Calu3 (cell line): ENCODE measurements at regions not wholly inside any gene's neighbourhood (a gene's known extent, or its start where the extent isn't known, plus 50 kb on each side); places are given as distances from the start of the nearest gene placed in this dataset.
"Not testable (repeated sequence)": the region's sequence is repeated elsewhere in the genome, so short reads cannot be mapped to it uniquely, and the experiment has no call there.

Experiments used
- BruUV-seq: library from RNA; stranded (reverse); fragments of 400-500 nt; replicated peaks from 2 replicates; lab custom pipeline; 2021; lab: Mats Ljungman, UMichigan
- CTCF ChIA-PET: fragments of 300-600 bp; sonication (Branson Sonifier 250); formaldehyde crosslinking; loops from one replicate; lab custom pipeline; 2022; ENCODE audit warnings: antibody characterized with exemption; lab: Charles Lee
- DNase-seq: peaks from one replicate; pipeline ENCODE4 v3.0.0; 2022
- H3K27ac Mint-ChIP-seq: one replicate; pipeline ENCODE4 v1.8.0; 2022; ENCODE audit warnings: mixed read lengths; ENCODE audit not compliant: unreplicated experiment
- H3K27me3 Mint-ChIP-seq: one replicate; pipeline ENCODE4 v1.8.0; 2022; ENCODE audit warnings: mixed read lengths; ENCODE audit not compliant: unreplicated experiment
- H3K36me3 Mint-ChIP-seq: one replicate; pipeline ENCODE4 v1.8.0; 2022; ENCODE audit warnings: mild to moderate bottlenecking, moderate library complexity, mixed read lengths; ENCODE audit not compliant: insufficient read depth, unreplicated experiment
- H3K4me1 Mint-ChIP-seq: one replicate; pipeline ENCODE4 v1.8.0; 2022; ENCODE audit warnings: mild to moderate bottlenecking, low read depth, mixed read lengths; ENCODE audit not compliant: unreplicated experiment
- H3K4me3 Mint-ChIP-seq: one replicate; pipeline ENCODE4 v1.8.0; 2022; ENCODE audit warnings: mild to moderate bottlenecking, low read depth, moderate library complexity, mixed read lengths; ENCODE audit not compliant: unreplicated experiment
- H3K9me3 Mint-ChIP-seq: one replicate; pipeline ENCODE4 v1.8.0; 2022; ENCODE audit warnings: low read depth, mixed read lengths; ENCODE audit not compliant: unreplicated experiment
- intact Hi-C: fragments of 100-400 bp; cut with micrococcal nuclease; formaldehyde crosslinking; loops from one replicate; pipeline ENCODE4 v1.10.0; 2022; ENCODE audit not compliant: unreplicated experiment
- TF ChIP-seq, protein P1 (sequence below): fragments of 200-600 bp; IDR thresholded peaks from one replicate; pipeline ENCODE4 v1.8.0; 2022; ENCODE audit warnings: antibody characterized with exemption; ENCODE audit not compliant: unreplicated experiment

DNA sequence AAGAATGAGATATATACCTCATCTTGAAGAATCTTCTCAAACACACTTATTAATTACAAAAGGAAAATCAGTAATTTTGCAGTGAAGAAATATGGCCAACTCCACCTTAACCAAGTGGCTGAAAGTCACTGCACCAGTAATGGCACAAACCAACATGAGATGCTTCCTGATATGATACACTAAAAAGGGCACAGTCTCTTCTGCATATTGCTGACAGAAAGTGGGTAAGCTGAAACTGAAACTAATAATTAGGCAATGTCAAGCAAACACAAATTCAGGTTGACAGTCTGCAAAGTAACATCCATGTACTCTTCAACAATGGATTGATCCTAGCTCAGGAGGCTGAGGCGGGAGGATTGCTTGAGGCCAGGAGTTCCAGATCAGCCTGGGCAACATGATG lies 56.1 kb downstream of the ZNF22 start:
- CTCF ChIA-PET, H3K36me3 Mint-ChIP-seq, H3K4me1 Mint-ChIP-seq, H3K4me3 Mint-ChIP-seq, intact Hi-C loops, DNase-seq, BruUV-seq, H3K27ac Mint-ChIP-seq, H3K9me3 Mint-ChIP-seq: not testable (repeated sequence)
- H3K27me3 Mint-ChIP-seq: peaks cover 30% of the 10 kb centered on the region

DNA sequence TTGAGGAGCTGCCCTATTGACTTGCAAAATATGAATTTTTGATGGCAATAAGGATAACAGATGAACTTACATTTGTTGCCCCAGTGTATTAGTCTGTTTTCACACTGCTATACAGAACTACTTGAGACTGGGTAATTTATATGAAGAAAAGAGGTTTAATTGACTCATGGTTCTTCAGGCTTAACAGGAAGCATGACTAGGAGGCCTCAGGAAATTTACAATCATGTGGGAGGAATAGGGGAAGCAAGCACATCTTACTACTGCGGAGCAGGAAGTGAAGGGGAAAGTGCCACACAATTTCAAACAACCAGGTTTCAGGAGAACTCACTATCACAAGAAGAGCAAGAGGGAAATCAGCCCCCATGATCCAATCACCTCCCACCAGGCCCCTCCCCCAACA lies 57.9 kb downstream of the ZNF22 start:
- H3K4me3 Mint-ChIP-seq: no peak overlapping the region
- intact Hi-C loops: no loop called here
- DNase-seq: no peak
- TF ChIP-seq, protein P1, sequence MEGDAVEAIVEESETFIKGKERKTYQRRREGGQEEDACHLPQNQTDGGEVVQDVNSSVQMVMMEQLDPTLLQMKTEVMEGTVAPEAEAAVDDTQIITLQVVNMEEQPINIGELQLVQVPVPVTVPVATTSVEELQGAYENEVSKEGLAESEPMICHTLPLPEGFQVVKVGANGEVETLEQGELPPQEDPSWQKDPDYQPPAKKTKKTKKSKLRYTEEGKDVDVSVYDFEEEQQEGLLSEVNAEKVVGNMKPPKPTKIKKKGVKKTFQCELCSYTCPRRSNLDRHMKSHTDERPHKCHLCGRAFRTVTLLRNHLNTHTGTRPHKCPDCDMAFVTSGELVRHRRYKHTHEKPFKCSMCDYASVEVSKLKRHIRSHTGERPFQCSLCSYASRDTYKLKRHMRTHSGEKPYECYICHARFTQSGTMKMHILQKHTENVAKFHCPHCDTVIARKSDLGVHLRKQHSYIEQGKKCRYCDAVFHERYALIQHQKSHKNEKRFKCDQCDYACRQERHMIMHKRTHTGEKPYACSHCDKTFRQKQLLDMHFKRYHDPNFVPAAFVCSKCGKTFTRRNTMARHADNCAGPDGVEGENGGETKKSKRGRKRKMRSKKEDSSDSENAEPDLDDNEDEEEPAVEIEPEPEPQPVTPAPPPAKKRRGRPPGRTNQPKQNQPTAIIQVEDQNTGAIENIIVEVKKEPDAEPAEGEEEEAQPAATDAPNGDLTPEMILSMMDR: no peak
- BruUV-seq: no TSS peak
- no peaks in the 10 kb centered on the region for H3K36me3 Mint-ChIP-seq
- CTCF ChIA-PET: no interaction called here
- no peaks in the 10 kb centered on the region for H3K4me1 Mint-ChIP-seq
- no peaks in the 10 kb centered on the region for H3K9me3 Mint-ChIP-seq
- H3K27ac Mint-ChIP-seq: no peak overlapping the region
- peaks cover 21% of the 10 kb centered on the region for H3K27me3 Mint-ChIP-seq

DNA sequence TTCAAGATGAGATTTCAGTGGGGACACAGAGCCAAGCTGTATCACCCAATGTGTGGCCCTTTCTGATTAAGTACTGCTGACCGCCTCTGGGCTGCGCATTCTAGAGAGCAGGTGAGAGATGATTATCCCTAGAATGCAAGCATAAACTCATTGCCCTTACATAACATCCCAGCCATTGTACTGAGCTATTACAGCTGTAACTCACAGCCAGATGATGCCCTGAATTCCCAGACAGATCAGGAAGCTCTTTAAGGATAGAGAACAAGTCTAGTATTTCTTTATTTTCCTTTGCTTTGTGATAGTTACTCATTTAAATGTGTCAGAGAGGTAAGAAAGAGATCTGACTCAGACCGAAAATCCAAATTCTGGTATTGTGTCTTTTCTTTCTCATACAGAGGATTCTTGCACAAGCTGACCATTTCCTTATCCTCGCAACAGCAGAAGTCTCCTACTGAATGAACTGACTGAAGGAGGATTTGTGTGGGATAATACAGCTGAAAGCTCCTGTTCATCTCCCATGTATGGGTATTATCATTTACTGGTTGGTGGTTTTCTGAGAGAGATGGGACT lies 58.4 kb downstream of the ZNF22 start:
- Mint-ChIP-seq H3K36me3 (no peaks in the 10 kb centered on the region), H3K4me3 (no peak overlapping the region), H3K4me1 (no peaks in the 10 kb centered on the region), H3K9me3 (no peaks in the 10 kb centered on the region), H3K27me3 (peaks cover 21% of the 10 kb centered on the region), H3K27ac (no peak overlapping the region)
- no peak for DNase-seq
- BruUV-seq: no TSS peak
- CTCF ChIA-PET: no interaction called here
- TF ChIP-seq, protein P1: no peak
- intact Hi-C loops: no loop called here

DNA sequence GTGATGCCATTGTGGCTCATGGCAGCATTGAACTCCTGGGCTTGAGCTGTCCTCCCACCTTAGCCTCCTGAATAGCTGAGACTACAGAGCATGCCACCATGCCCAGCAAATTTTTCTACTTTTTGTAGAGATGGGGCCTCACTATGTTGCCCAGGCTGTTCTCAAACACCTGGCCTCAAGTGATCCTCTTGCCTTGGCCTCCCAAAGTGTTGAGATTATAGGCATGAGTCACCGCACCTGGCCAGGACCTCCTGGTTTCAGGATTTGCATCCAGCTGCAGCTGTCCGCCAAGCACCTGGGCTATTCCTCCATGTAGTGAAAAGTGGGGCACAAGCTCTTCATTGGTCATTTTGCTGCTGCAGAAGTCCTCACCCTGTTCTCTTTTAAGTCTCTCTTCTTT lies 58.9 kb downstream of the ZNF22 start:
- no peak for DNase-seq
- TF ChIP-seq, protein P1: no peak
- Mint-ChIP-seq H3K4me1 (no peaks in the 10 kb centered on the region), H3K27me3 (peaks cover 24% of the 10 kb centered on the region), H3K9me3 (no peaks in the 10 kb centered on the region), H3K4me3 (no peak overlapping the region), H3K27ac (no peak overlapping the region), H3K36me3 (no peaks in the 10 kb centered on the region)
- no TSS peak for BruUV-seq
- CTCF ChIA-PET: no interaction called here
- intact Hi-C loops: no loop called here

DNA sequence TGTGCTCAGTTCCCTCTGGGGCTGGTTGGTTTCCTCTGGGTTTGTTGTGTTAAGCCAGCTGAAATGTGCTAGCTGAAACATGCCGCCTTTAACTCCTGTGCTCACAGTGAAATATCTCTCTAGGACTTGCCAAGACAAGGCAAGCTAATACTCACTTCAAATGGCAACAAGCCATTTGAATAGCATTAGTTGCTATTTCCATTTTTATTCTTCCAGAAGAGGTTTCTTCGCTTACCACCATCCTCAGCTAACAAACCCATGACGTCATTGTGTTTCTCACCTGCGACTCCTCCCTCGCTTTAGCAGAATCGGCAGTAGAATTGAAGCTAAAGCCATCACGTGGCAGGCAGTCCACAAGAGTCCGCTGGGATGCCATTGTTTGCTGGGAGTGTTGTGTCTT lies 61.3 kb downstream of the ZNF22 start:
- BruUV-seq: no TSS peak
- TF ChIP-seq, protein P1: no peak
- Mint-ChIP-seq H3K9me3 (no peaks in the 10 kb centered on the region), H3K27ac (no peak overlapping the region), H3K4me1 (no peaks in the 10 kb centered on the region), H3K27me3 (peaks cover 31% of the 10 kb centered on the region), H3K4me3 (no peak overlapping the region), H3K36me3 (no peaks in the 10 kb centered on the region)
- no peak for DNase-seq
- intact Hi-C loops: no loop called here
- CTCF ChIA-PET: no interaction called here
